ENCODE measurements at regions not wholly inside any gene's neighbourhood (a gene's known extent, or its start where the extent isn't known, plus 50 kb on each side); places are given as distances from the start of the nearest gene placed in this dataset.

GRCh38 chr10:89937494-89937893 is 236.1 kb downstream of the KIF20B start:
- H3K27ac ChIP-seq (ENCODE audit: low read depth, low read length) = no peak overlapping the region
- no peaks in the 10 kb centered on the region for H3K36me3 ChIP-seq (ENCODE audit: control insufficient read depth in 5 of 5, insufficient read depth in 5 of 5, low read length in 5 of 5)
- no peak overlapping the region for H3K4me3 ChIP-seq (ENCODE audit: low read depth in 1 of 5, low read length in 5 of 5)
- H3K27me3 ChIP-seq (ENCODE audit: control insufficient read depth in 5 of 5, insufficient read depth in 4 of 5, low read length in 5 of 5) = no peaks in the 10 kb centered on the region
- H3K4me1 ChIP-seq (ENCODE audit: control insufficient read depth in 5 of 5, insufficient read depth in 5 of 5, low read length in 5 of 5) = peaks cover 0 to 6% (median 0%) of the 10 kb centered on the region in 5 donors
- no peak overlapping the region for H3K9ac ChIP-seq (ENCODE audit: low read length in 5 of 5)
- peaks cover 0 to 2% (median 0%) of the 10 kb centered on the region in 5 donors for H3K9me3 ChIP-seq (ENCODE audit: control insufficient read depth in 5 of 5, low read length in 5 of 5)

- H3K27ac ChIP-seq (ENCODE audit: low read depth, low read length) = no peak overlapping the region
- H3K4me3 ChIP-seq (ENCODE audit: low read depth in 1 of 5, low read length in 5 of 5) = no peak overlapping the region
- H3K4me1 ChIP-seq (ENCODE audit: control insufficient read depth in 5 of 5, insufficient read depth in 5 of 5, low read length in 5 of 5) = peaks cover 0 to 6% (median 0%) of the 10 kb centered on the region in 5 donors
- no peaks in the 10 kb centered on the region for H3K36me3 ChIP-seq (ENCODE audit: control insufficient read depth in 5 of 5, insufficient read depth in 5 of 5, low read length in 5 of 5)
- no peak overlapping the region for H3K9ac ChIP-seq (ENCODE audit: low read length in 5 of 5)
- no peaks in the 10 kb centered on the region for H3K27me3 ChIP-seq (ENCODE audit: control insufficient read depth in 5 of 5, insufficient read depth in 4 of 5, low read length in 5 of 5)
- peaks cover 0 to 2% (median 0%) of the 10 kb centered on the region in 5 donors for H3K9me3 ChIP-seq (ENCODE audit: control insufficient read depth in 5 of 5, low read length in 5 of 5)
Observed at GRCh38 chr10:89940076-89940475, 238.7 kb downstream of the KIF20B start.

- Histone ChIP-seq H3K36me3 (ENCODE audit: control insufficient read depth in 5 of 5, insufficient read depth in 5 of 5, low read length in 5 of 5) (no peaks in the 10 kb centered on the region), H3K4me3 (ENCODE audit: low read depth in 1 of 5, low read length in 5 of 5) (no peak overlapping the region), H3K27me3 (ENCODE audit: control insufficient read depth in 5 of 5, insufficient read depth in 4 of 5, low read length in 5 of 5) (no peaks in the 10 kb centered on the region), H3K9me3 (ENCODE audit: control insufficient read depth in 5 of 5, low read length in 5 of 5) (no peaks in the 10 kb centered on the region), H3K27ac (ENCODE audit: low read depth, low read length) (no peak overlapping the region), H3K4me1 (ENCODE audit: control insufficient read depth in 5 of 5, insufficient read depth in 5 of 5, low read length in 5 of 5) (peaks cover 0 to 6% (median 0%) of the 10 kb centered on the region in 5 donors), H3K9ac (ENCODE audit: low read length in 5 of 5) (no peak overlapping the region)
Observed at GRCh38 chr10:89942217-89942616, 240.8 kb downstream of the KIF20B start.

GRCh38 chr10:89944138-89944537 is 242.7 kb downstream of the KIF20B start:
- H3K4me1 ChIP-seq (ENCODE audit: control insufficient read depth in 5 of 5, insufficient read depth in 5 of 5, low read length in 5 of 5) = peaks cover 0 to 6% (median 0%) of the 10 kb centered on the region in 5 donors
- peaks cover 0 to 2% (median 0%) of the 10 kb centered on the region in 5 donors for H3K9me3 ChIP-seq (ENCODE audit: control insufficient read depth in 5 of 5, low read length in 5 of 5)
- H3K36me3 ChIP-seq (ENCODE audit: control insufficient read depth in 5 of 5, insufficient read depth in 5 of 5, low read length in 5 of 5) = no peaks in the 10 kb centered on the region
- no peak overlapping the region for H3K4me3 ChIP-seq (ENCODE audit: low read depth in 1 of 5, low read length in 5 of 5)
- no peaks in the 10 kb centered on the region for H3K27me3 ChIP-seq (ENCODE audit: control insufficient read depth in 5 of 5, insufficient read depth in 4 of 5, low read length in 5 of 5)
- no peak overlapping the region for H3K27ac ChIP-seq (ENCODE audit: low read depth, low read length)
- H3K9ac ChIP-seq (ENCODE audit: low read length in 5 of 5) = no peak overlapping the region

- Histone ChIP-seq H3K27ac (ENCODE audit: low read depth, low read length) (no peak overlapping the region), H3K27me3 (ENCODE audit: control insufficient read depth in 5 of 5, insufficient read depth in 4 of 5, low read length in 5 of 5) (no peaks in the 10 kb centered on the region), H3K4me1 (ENCODE audit: control insufficient read depth in 5 of 5, insufficient read depth in 5 of 5, low read length in 5 of 5) (no peaks in the 10 kb centered on the region), H3K9ac (ENCODE audit: low read length in 5 of 5) (no peak overlapping the region), H3K9me3 (ENCODE audit: control insufficient read depth in 5 of 5, low read length in 5 of 5) (peaks cover 0 to 2% (median 0%) of the 10 kb centered on the region in 5 donors), H3K4me3 (ENCODE audit: low read depth in 1 of 5, low read length in 5 of 5) (peak overlapping the region in 2 of 5 donors; percentile 2 to 33), H3K36me3 (ENCODE audit: control insufficient read depth in 5 of 5, insufficient read depth in 5 of 5, low read length in 5 of 5) (no peaks in the 10 kb centered on the region)
Observed at GRCh38 chr10:89946106-89946505, 244.7 kb downstream of the KIF20B start.

- Histone ChIP-seq H3K4me3 (ENCODE audit: low read depth in 1 of 5, low read length in 5 of 5) (no peak overlapping the region), H3K36me3 (ENCODE audit: control insufficient read depth in 5 of 5, insufficient read depth in 5 of 5, low read length in 5 of 5) (no peaks in the 10 kb centered on the region), H3K27me3 (ENCODE audit: control insufficient read depth in 5 of 5, insufficient read depth in 4 of 5, low read length in 5 of 5) (no peaks in the 10 kb centered on the region), H3K9ac (ENCODE audit: low read length in 5 of 5) (no peak overlapping the region), H3K9me3 (ENCODE audit: control insufficient read depth in 5 of 5, low read length in 5 of 5) (peaks cover 0 to 8% (median 0%) of the 10 kb centered on the region in 5 donors), H3K4me1 (ENCODE audit: control insufficient read depth in 5 of 5, insufficient read depth in 5 of 5, low read length in 5 of 5) (no peaks in the 10 kb centered on the region), H3K27ac (ENCODE audit: low read depth, low read length) (no peak overlapping the region)
Observed at GRCh38 chr10:89949496-89949895, 248.1 kb downstream of the KIF20B start.

- Histone ChIP-seq H3K4me1 (ENCODE audit: control insufficient read depth in 5 of 5, insufficient read depth in 5 of 5, low read length in 5 of 5) (no peaks in the 10 kb centered on the region), H3K9me3 (ENCODE audit: control insufficient read depth in 5 of 5, low read length in 5 of 5) (peaks cover 0 to 8% (median 0%) of the 10 kb centered on the region in 5 donors), H3K27ac (ENCODE audit: low read depth, low read length) (no peak overlapping the region), H3K4me3 (ENCODE audit: low read depth in 1 of 5, low read length in 5 of 5) (no peak overlapping the region), H3K9ac (ENCODE audit: low read length in 5 of 5) (no peak overlapping the region), H3K36me3 (ENCODE audit: control insufficient read depth in 5 of 5, insufficient read depth in 5 of 5, low read length in 5 of 5) (no peaks in the 10 kb centered on the region), H3K27me3 (ENCODE audit: control insufficient read depth in 5 of 5, insufficient read depth in 4 of 5, low read length in 5 of 5) (no peaks in the 10 kb centered on the region)
Observed at GRCh38 chr10:89952325-89952724, 250.9 kb downstream of the KIF20B start.

GRCh38 chr10:89952751-89953150 is 251.4 kb downstream of the KIF20B start:
- Histone ChIP-seq H3K27ac (ENCODE audit: low read depth, low read length) (no peak overlapping the region), H3K9ac (ENCODE audit: low read length in 5 of 5) (no peak overlapping the region), H3K4me3 (ENCODE audit: low read depth in 1 of 5, low read length in 5 of 5) (no peak overlapping the region), H3K36me3 (ENCODE audit: control insufficient read depth in 5 of 5, insufficient read depth in 5 of 5, low read length in 5 of 5) (no peaks in the 10 kb centered on the region), H3K9me3 (ENCODE audit: control insufficient read depth in 5 of 5, low read length in 5 of 5) (peaks cover 0 to 7% (median 0%) of the 10 kb centered on the region in 5 donors), H3K4me1 (ENCODE audit: control insufficient read depth in 5 of 5, insufficient read depth in 5 of 5, low read length in 5 of 5) (no peaks in the 10 kb centered on the region), H3K27me3 (ENCODE audit: control insufficient read depth in 5 of 5, insufficient read depth in 4 of 5, low read length in 5 of 5) (no peaks in the 10 kb centered on the region)

- Histone ChIP-seq H3K9me3 (ENCODE audit: control insufficient read depth in 5 of 5, low read length in 5 of 5) (peaks cover 0 to 6% (median 0%) of the 10 kb centered on the region in 5 donors), H3K4me3 (ENCODE audit: low read depth in 1 of 5, low read length in 5 of 5) (no peak overlapping the region), H3K27ac (ENCODE audit: low read depth, low read length) (no peak overlapping the region), H3K9ac (ENCODE audit: low read length in 5 of 5) (no peak overlapping the region), H3K27me3 (ENCODE audit: control insufficient read depth in 5 of 5, insufficient read depth in 4 of 5, low read length in 5 of 5) (no peaks in the 10 kb centered on the region), H3K4me1 (ENCODE audit: control insufficient read depth in 5 of 5, insufficient read depth in 5 of 5, low read length in 5 of 5) (no peaks in the 10 kb centered on the region), H3K36me3 (ENCODE audit: control insufficient read depth in 5 of 5, insufficient read depth in 5 of 5, low read length in 5 of 5) (no peaks in the 10 kb centered on the region)
Observed at GRCh38 chr10:89954061-89954460, 252.7 kb downstream of the KIF20B start.

GRCh38 chr10:89954787-89955566 is 253.6 kb downstream of the KIF20B start:
- no peak overlapping the region for H3K4me3 ChIP-seq (ENCODE audit: low read depth in 1 of 5, low read length in 5 of 5)
- no peak overlapping the region for H3K27ac ChIP-seq (ENCODE audit: low read depth, low read length)
- H3K9ac ChIP-seq (ENCODE audit: low read length in 5 of 5) = no peak overlapping the region
- H3K36me3 ChIP-seq (ENCODE audit: control insufficient read depth in 5 of 5, insufficient read depth in 5 of 5, low read length in 5 of 5) = no peaks in the 10 kb centered on the region
- no peaks in the 10 kb centered on the region for H3K4me1 ChIP-seq (ENCODE audit: control insufficient read depth in 5 of 5, insufficient read depth in 5 of 5, low read length in 5 of 5)
- H3K27me3 ChIP-seq (ENCODE audit: control insufficient read depth in 5 of 5, insufficient read depth in 4 of 5, low read length in 5 of 5) = no peaks in the 10 kb centered on the region
- H3K9me3 ChIP-seq (ENCODE audit: control insufficient read depth in 5 of 5, low read length in 5 of 5) = peaks cover 0 to 6% (median 0%) of the 10 kb centered on the region in 5 donors
